Endothelial cell of hepatic sinusoid (primary cell): ENCODE measurements at regions not wholly inside any gene's neighbourhood (a gene's known extent, or its start where the extent isn't known, plus 50 kb on each side); places are given as distances from the start of the nearest gene placed in this dataset.

ENCODE experiments used
- in situ Hi-C: cut with HindIII; loops from 2 replicates; pipeline ENCODE4 v1.10.0; 2017; ENCODE audit warnings: low sequenced_read_pairs

DNA sequence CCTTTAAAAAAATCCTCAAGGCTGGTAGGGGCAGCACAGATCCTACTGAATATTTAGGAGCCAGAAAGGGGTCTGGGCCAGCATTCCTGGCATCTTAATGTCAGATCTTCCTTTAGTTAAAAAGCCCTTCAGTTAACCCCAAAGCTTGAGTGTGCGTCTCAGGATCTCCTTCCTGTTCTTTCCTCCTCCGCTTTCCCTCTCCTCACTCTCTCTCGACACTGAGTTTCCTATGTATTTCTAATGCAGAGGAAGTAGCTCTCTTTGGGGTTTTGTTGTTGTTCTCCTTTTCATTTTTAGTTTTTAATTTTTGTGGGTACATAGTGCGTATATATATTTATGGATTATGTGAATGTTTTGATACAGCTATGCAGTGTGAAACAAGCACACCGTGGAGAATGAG is 109.9 kb upstream of the COPS8 start:
- in situ Hi-C loops: no loop called here

DNA sequence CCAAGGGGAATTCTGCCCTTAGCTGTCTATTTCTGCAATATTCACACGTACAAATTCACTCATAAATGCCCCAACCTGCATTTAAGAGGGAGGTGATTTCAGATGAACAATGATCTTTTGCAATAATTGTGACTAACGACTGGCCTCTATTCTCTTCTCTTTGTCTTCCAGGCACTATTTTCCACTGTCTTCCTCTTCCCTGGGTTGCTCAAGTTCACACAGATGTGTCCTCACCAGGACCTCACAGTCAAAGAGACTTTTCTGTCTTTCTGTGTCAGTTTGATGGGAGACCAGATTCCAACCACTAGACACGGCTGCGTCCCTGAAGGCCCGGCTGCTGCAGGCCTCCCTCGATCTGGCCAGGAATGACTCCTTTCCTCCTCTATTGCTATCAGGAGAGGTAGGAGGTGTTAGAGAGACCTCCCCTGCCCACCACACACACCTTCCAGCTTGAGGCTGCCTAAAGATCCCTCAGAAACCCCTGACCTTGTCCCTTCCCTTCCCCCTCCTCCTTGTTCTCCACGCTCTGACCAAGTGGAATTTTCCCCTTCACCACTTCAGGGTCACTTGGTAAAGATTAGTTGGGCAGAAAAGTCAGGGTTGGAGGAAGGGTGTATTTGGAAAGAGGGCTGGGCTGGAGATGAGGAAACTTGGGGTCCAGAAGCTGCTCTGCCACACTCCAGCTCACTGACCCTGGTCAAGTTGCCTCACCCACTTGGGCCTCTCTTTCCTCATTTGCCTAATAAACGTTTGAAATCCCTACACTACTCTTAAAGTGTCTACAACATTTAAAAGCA is 109.2 kb upstream of the COPS8 start:
- in situ Hi-C loops: no loop called here

DNA sequence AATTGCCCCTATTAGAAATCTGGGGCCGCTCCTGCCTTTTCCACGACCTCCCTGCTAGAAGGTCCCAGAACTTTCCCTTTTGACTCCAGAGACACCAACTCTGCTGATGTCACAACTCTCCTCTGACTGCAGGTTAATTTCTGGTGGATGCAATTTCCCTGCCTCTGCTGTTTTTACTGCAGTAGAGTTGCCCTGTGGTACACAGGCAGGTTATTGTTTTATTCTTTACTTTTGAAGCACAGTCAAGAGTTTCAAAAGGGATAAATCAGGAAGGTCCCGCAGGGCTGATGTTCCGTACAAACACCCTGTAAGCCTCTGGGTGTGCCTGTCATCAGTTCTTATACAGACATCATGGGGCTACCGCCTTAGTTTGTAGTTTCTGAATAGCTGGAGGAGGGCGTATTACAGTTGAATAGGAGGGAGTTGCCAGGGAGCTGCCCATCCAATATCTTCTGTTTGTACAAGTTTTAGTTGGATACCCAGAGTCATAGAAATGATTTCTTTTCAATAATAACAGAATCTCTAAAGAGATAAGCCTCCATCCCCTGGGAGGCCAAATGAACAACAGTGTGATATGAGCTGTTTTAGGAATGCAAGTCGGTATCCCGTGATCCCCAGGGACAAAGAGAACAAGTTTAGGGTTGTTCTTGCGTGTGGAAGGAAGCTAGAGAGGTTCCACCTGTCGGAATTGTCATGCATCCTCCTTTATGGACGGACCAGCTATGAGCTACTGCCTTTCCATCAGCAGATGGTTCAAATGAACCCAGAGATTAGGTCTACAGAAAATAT is 108.4 kb upstream of the COPS8 start:
- in situ Hi-C loops: no loop called here

GRCh38 chr2:236977852-236978398 is 107.8 kb upstream of the COPS8 start:
- in situ Hi-C loops: no loop called here

DNA sequence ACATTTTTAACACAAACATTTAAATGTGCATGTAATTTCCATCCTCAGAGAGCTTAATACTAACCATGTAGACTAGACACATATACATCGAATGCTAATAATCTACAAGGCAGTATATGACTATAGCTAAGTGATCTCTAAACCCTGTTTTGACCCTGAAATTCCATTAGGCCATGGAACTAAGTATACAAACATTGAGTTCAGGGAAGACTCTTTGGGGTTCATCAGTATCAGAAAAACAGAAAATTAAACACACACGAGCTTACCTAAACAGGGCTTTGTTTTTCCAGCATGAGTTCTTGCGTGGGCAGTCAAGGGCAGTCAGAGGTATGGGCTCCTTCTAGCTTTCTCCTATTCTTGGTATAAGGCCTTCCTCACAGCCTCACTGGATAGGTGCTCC is 106.0 kb upstream of the COPS8 start:
- in situ Hi-C loops: loop anchor here (5.0 kb wide), 1 partner anchor 43 kb away; no protein-coding TSS in a partner anchor

GRCh38 chr2:236980961-236981360 is 104.7 kb upstream of the COPS8 start:
- in situ Hi-C loops: loop anchor here (5.0 kb wide), 1 partner anchor 41 kb away; no protein-coding TSS in a partner anchor

DNA sequence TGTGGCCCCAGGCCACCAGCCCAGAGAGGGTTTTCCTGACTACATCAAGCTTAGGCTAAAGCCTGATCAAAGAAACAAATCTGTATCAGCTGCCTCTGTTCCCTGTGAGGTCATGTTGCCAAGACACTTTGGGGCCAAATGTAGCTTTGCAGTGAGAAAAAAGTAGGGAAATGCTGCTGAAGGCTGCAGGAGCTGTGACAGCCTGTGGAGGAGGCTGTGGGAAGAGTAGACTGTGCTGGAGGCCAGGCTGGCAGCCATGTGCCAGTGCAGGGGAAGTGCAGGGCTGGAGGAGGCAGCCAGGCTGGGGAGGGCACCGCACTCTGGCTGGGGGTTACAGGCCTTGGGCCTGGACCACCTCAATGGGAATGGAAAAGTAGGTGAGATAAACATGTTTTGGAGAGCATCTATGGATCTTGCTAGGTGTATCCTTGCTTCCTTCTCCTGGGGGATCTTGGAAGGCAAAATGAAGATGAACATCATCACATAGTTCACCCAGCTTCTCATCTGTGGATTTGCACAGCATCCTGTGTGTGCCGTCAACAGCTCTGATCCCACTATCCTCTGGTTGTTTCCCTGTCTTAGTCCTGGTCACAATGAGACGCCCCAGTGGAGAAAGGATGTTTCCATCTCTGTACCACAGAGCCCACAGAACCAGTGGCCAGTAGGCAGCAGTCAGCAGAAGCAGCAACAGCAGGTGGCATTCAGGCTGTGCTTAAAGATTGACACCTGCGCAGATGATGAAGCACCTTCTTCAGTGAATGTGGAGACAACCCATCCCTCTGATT is 103.8 kb upstream of the COPS8 start:
- in situ Hi-C loops: loop anchor here (5.0 kb wide), 1 partner anchor 40 kb away; no protein-coding TSS in a partner anchor

DNA sequence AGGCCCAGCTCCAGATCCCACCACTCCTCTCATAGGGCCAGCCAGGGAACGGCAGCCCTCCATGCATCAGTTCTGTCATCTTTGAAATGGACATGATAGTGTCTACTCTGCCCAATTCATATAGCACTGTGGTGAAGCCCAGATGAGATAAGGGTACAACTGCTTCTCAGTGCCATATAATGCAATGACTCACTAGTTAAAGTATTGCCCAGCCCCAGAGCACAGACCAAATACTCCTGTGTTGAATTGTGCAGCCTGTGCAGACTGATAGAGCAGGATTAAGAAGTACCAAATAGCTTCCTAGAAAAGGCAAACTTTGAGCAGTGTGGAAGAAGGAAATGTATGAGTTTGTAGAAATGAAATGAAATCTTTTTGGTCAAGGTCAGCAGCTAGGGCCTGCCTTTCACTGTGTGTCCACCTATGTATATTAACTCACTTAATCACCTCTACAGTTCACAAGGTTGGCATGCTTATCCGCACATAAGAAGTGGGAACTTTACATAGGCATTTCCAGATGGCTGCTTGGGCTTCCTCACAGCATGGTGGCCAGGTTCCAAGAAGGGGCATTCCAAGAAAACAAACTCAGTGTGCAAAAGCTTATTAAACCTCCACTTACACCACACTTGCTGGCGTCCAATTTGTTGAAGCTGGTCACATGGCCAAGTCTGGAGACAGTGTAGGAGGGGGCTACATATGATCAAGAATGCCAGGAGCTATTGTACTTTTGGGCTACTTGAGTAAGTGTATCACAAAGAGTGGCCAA is 102.8 kb upstream of the COPS8 start:
- in situ Hi-C loops: loop anchor here (5.0 kb wide), 1 partner anchor 39 kb away; no protein-coding TSS in a partner anchor

DNA sequence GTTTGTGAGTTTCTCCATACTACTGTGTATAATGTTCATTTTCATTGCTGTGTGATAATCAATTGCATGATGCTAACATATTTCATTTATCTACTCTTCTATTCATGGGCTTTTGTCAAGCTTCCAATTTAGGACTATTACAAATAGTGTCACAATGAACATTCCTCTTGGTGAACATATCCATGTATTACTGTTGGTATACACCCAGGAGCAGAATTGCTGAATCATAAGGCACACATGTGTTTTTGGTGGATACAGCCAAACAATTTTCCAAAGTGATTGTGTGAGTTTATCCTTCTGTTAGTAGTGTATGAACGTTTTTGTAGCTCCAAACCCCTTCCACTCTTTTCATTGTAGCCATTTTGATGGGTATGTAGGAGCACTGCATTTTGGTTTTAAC is 101.6 kb upstream of the COPS8 start:
- in situ Hi-C loops: loop anchor here (5.0 kb wide), 1 partner anchor 38 kb away; no protein-coding TSS in a partner anchor

- in situ Hi-C loops: no loop called here
Observed at GRCh38 chr2:236985761-236986339, 99.8 kb upstream of the COPS8 start.

DNA sequence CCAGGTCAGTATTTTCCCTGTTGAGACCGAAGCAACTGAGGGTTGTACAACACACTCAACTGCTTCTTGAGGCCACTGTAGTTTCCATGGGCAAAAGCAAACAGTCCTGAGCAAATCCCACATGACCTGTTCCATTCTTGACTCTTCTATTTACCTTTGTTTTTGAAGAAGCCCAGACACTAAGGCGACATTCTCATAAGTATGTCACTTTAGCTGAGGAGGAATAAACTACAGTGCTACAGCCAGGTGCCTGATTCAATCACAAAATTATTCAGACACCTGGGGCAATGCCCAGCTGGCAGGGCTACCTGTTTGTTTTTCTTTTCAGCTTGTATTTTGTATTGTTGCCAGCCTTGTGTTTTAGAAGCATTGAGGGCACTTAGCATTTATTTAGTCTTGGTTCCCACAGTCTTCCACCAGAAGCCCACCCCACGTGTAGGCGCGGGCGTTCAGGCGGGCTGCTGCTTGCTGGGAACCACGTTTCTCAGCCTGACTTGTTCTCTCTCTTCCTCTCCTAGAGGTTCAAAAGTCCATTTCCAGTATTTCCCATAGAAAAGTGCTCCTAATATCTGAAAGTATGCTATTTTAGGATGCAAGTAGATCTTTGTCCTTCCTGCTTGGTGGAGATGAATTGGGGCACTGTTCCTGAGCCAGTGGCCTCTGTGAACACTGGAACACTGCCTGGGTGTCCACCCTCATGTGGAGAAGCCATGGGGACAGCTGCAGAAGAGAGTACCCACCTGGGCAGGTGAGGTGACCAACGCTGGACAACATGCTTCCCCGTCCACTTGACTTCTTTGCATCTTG is 99.0 kb upstream of the COPS8 start:
- in situ Hi-C loops: no loop called here

DNA sequence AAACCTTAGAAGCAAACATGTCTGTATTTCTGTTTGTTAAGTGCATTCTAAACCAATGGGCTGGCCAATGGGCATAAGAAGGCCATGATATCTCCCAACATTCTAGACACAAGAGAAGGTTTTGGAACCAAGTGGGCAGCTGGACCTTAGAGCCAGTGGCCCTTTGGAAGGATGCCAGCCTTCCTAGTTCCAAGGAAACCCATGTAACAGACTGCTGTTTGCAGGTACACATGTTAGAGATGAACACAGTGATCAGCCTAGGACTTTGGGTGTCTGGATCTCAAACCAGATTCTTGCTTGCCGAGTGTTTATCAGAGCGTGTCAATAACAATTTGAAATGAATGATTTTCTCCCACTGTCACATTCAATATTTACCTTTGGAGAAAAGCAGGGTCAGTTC is 97.5 kb upstream of the COPS8 start:
- in situ Hi-C loops: no loop called here

- in situ Hi-C loops: no loop called here
Observed at GRCh38 chr2:236988690-236989624, 96.7 kb upstream of the COPS8 start.

DNA sequence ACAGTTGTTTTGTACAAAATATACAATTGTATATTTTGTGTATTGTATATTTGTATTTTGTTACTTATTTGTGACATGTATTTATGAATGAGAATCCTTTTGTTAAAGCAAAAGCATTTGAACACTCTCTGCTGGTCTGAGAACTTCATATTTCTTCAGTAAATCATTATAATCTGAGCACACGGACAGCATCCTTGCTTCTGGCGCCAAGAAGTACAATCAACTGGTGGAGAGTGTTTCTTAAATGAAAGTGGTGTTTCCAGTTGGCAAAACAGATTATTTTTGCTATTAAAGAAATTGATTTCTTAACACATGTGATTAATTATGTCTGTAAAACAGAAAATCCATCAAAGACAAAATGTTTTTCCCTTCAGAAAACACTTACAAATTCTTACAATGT is 95.1 kb upstream of the COPS8 start:
- in situ Hi-C loops: loop anchor here (5.0 kb wide), 1 partner anchor 33 kb away; no protein-coding TSS in a partner anchor

DNA sequence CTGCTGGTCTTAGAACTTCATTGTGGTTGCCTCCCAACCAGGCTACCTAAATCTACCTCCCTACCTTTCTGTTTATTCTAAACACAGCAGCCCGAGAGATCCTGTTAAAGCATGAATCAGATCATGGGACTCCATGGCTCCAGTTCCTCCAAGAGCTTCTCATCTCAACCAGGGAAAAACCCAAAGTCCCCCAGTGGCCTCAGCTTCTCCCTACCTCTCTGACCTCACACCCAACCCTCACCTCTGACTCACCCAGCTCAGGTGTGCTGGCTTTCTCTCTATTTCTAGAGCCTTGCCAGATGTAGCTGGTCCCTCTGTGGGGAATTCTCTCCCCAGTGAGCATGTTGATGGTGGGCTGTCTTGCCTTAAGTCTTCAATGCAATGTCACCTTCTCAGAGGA is 93.8 kb upstream of the COPS8 start:
- in situ Hi-C loops: loop anchor here (5.0 kb wide), 1 partner anchor 35 kb away; no protein-coding TSS in a partner anchor

- in situ Hi-C loops: loop anchor here (5.0 kb wide), 1 partner anchor 36 kb away; no protein-coding TSS in a partner anchor
Observed at GRCh38 chr2:236993286-236993685, 92.4 kb upstream of the COPS8 start.

DNA sequence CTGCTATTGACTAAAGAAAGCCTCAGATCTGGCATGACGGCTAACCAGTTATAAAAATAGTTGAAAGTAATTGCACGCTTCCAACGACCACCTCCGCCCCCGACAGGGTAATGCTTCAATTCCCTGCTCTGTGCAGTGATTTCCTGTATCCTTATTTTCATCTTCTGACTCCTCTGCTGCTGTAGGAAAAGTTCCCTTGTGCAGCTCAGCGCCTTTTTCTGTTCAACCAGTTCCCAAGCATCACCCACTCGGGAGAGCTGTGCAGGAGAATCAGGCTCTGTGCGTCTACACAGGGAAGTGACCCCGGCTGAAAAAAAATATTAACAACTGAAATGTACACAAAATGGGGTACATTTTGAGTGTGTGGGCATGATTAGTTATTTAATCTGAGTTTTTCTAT is 91.3 kb upstream of the COPS8 start:
- in situ Hi-C loops: loop anchor here (5.0 kb wide), 1 partner anchor 37 kb away; no protein-coding TSS in a partner anchor
